ENCODE measurements at regions not wholly inside any gene's neighbourhood (a gene's known extent, or its start where the extent isn't known, plus 50 kb on each side); places are given as distances from the start of the nearest gene placed in this dataset.

- Histone ChIP-seq H3K4me2 (ENCODE audit: low read length) (no peak overlapping the region), H4K8ac (ENCODE audit: low read depth, low read length) (no peak overlapping the region), H3K9ac (ENCODE audit: low read length) (no peak overlapping the region), H2BK5ac (ENCODE audit: low read length) (no peak overlapping the region), H3K23ac (ENCODE audit: low read length) (no peak overlapping the region), H3K27me3 (ENCODE audit: insufficient read depth, low read length, poor library complexity) (no peaks in the 10 kb centered on the region), H3K79me2 (ENCODE audit: control insufficient read depth, insufficient read depth, low read length) (no peaks in the 10 kb centered on the region), H2AK5ac (ENCODE audit: low read length) (no peak overlapping the region), H4K5ac (ENCODE audit: low read length) (no peak overlapping the region), H3K4me1 (ENCODE audit: control insufficient read depth, low read depth, low read length) (peaks cover 2% of the 10 kb centered on the region), H2BK120ac (ENCODE audit: low read depth, low read length) (no peak overlapping the region), H3K4ac (ENCODE audit: low read depth, low read length) (no peak overlapping the region), H3K18ac (ENCODE audit: low read length) (no peak overlapping the region), H3K56ac (ENCODE audit: low read length) (no peak overlapping the region), H2BK15ac (replicated peaks; ENCODE audit: low read depth) (no peak overlapping the region), H3K27ac (ENCODE audit: low read depth, low read length) (no peak overlapping the region), H3K79me1 (ENCODE audit: low read length) (no peaks in the 10 kb centered on the region), H3K36me3 (ENCODE audit: control insufficient read depth, insufficient read depth, low read length) (no peaks in the 10 kb centered on the region), H3K4me3 (ENCODE audit: low read length) (no peak overlapping the region)
- DNase-seq = no peak
- no CpG with 5 or more reads among the region's 8 CpGs for WGBS (ENCODE audit: extremely low coverage, insufficient coverage, low lambda C conversion rate)
Measured at GRCh38 chr6:7004581-7005297, 103.0 kb upstream of the RREB1 start.

GRCh38 chr6:7006515-7007191 is 101.1 kb upstream of the RREB1 start:
- no CpG with 5 or more reads among the region's 5 CpGs for WGBS (ENCODE audit: extremely low coverage, insufficient coverage, low lambda C conversion rate)

GRCh38 chr6:7008451-7008988 is 99.2 kb upstream of the RREB1 start:
- DNase-seq = peak; percentile 73
- no peak overlapping the region for H2BK5ac ChIP-seq (ENCODE audit: low read length)
- H3K27me3 ChIP-seq (ENCODE audit: insufficient read depth, low read length, poor library complexity) = no peaks in the 10 kb centered on the region
- no peaks in the 10 kb centered on the region for H3K36me3 ChIP-seq (ENCODE audit: control insufficient read depth, insufficient read depth, low read length)
- H3K56ac ChIP-seq (ENCODE audit: low read length) = peak overlapping the region; percentile 57
- H3K79me2 ChIP-seq (ENCODE audit: control insufficient read depth, insufficient read depth, low read length) = no peaks in the 10 kb centered on the region
- H2AK5ac ChIP-seq (ENCODE audit: low read length) = no peak overlapping the region
- no peak overlapping the region for H2BK15ac ChIP-seq (replicated peaks; ENCODE audit: low read depth)
- H3K4me2 ChIP-seq (ENCODE audit: low read length) = no peak overlapping the region
- H3K79me1 ChIP-seq (ENCODE audit: low read length) = no peaks in the 10 kb centered on the region
- no peak overlapping the region for H3K4me3 ChIP-seq (ENCODE audit: low read length)
- no peak overlapping the region for H3K9ac ChIP-seq (ENCODE audit: low read length)
- H3K4ac ChIP-seq (ENCODE audit: low read depth, low read length) = no peak overlapping the region
- H4K8ac ChIP-seq (ENCODE audit: low read depth, low read length) = no peak overlapping the region
- H2BK120ac ChIP-seq (ENCODE audit: low read depth, low read length) = no peak overlapping the region
- H3K18ac ChIP-seq (ENCODE audit: low read length) = no peak overlapping the region
- no peak overlapping the region for H3K23ac ChIP-seq (ENCODE audit: low read length)
- no peak overlapping the region for H3K27ac ChIP-seq (ENCODE audit: low read depth, low read length)
- no peak overlapping the region for H4K5ac ChIP-seq (ENCODE audit: low read length)
- no CpG with 5 or more reads among the region's 6 CpGs for WGBS (ENCODE audit: extremely low coverage, insufficient coverage, low lambda C conversion rate)
- H3K4me1 ChIP-seq (ENCODE audit: control insufficient read depth, low read depth, low read length) = peaks cover 2% of the 10 kb centered on the region

More at GRCh38 chr6:7006515-7007191, 101.1 kb upstream of the RREB1 start:
- no peak for DNase-seq
- Histone ChIP-seq H3K23ac (ENCODE audit: low read length) (no peak overlapping the region), H3K27me3 (ENCODE audit: insufficient read depth, low read length, poor library complexity) (no peaks in the 10 kb centered on the region), H2BK15ac (replicated peaks; ENCODE audit: low read depth) (no peak overlapping the region), H3K56ac (ENCODE audit: low read length) (no peak overlapping the region), H3K36me3 (ENCODE audit: control insufficient read depth, insufficient read depth, low read length) (no peaks in the 10 kb centered on the region), H3K4ac (ENCODE audit: low read depth, low read length) (no peak overlapping the region), H3K4me3 (ENCODE audit: low read length) (no peak overlapping the region), H2BK120ac (ENCODE audit: low read depth, low read length) (no peak overlapping the region), H3K4me1 (ENCODE audit: control insufficient read depth, low read depth, low read length) (peaks cover 2% of the 10 kb centered on the region), H4K8ac (ENCODE audit: low read depth, low read length) (no peak overlapping the region), H3K18ac (ENCODE audit: low read length) (no peak overlapping the region), H3K27ac (ENCODE audit: low read depth, low read length) (no peak overlapping the region), H2BK5ac (ENCODE audit: low read length) (no peak overlapping the region), H3K79me2 (ENCODE audit: control insufficient read depth, insufficient read depth, low read length) (no peaks in the 10 kb centered on the region), H3K79me1 (ENCODE audit: low read length) (no peaks in the 10 kb centered on the region), H3K4me2 (ENCODE audit: low read length) (no peak overlapping the region), H4K5ac (ENCODE audit: low read length) (no peak overlapping the region), H2AK5ac (ENCODE audit: low read length) (no peak overlapping the region), H3K9ac (ENCODE audit: low read length) (no peak overlapping the region)

DNA sequence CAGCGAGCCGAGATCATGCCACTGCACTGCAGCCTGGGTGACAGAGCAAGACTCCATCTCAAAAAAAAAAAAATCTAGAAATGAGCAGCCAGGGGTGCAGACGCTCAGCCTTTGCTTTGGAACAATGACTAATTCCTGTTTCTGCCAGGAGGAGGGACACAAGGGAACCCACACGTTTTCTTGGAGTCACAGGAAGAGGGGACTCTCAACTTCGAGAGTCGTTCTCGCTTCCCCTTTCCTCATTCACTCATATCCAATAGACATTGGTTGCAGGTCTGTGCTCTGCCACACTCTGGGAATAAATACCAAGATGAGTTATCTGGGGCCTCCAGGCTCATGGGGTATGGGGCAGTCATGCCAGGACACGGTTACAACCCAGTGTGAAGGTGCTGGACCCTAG is 91.5 kb upstream of the RREB1 start:
- Histone ChIP-seq H3K9ac (ENCODE audit: low read length) (no peak overlapping the region), H4K5ac (ENCODE audit: low read length) (no peak overlapping the region), H3K4me2 (ENCODE audit: low read length) (no peak overlapping the region), H3K79me2 (ENCODE audit: control insufficient read depth, insufficient read depth, low read length) (no peaks in the 10 kb centered on the region), H2BK5ac (ENCODE audit: low read length) (no peak overlapping the region), H3K36me3 (ENCODE audit: control insufficient read depth, insufficient read depth, low read length) (no peaks in the 10 kb centered on the region), H2BK15ac (replicated peaks; ENCODE audit: low read depth) (no peak overlapping the region), H3K27me3 (ENCODE audit: insufficient read depth, low read length, poor library complexity) (no peaks in the 10 kb centered on the region), H2BK120ac (ENCODE audit: low read depth, low read length) (no peak overlapping the region), H3K27ac (ENCODE audit: low read depth, low read length) (no peak overlapping the region), H3K56ac (ENCODE audit: low read length) (no peak overlapping the region), H3K23ac (ENCODE audit: low read length) (no peak overlapping the region), H3K79me1 (ENCODE audit: low read length) (no peaks in the 10 kb centered on the region), H3K4me3 (ENCODE audit: low read length) (no peak overlapping the region), H3K4ac (ENCODE audit: low read depth, low read length) (no peak overlapping the region), H3K18ac (ENCODE audit: low read length) (no peak overlapping the region), H4K8ac (ENCODE audit: low read depth, low read length) (no peak overlapping the region), H2AK5ac (ENCODE audit: low read length) (no peak overlapping the region), H3K4me1 (ENCODE audit: control insufficient read depth, low read depth, low read length) (no peaks in the 10 kb centered on the region)
- DNase-seq = no peak
- WGBS (ENCODE audit: extremely low coverage, insufficient coverage, low lambda C conversion rate) = no CpG with 5 or more reads among the region's 8 CpGs

DNA sequence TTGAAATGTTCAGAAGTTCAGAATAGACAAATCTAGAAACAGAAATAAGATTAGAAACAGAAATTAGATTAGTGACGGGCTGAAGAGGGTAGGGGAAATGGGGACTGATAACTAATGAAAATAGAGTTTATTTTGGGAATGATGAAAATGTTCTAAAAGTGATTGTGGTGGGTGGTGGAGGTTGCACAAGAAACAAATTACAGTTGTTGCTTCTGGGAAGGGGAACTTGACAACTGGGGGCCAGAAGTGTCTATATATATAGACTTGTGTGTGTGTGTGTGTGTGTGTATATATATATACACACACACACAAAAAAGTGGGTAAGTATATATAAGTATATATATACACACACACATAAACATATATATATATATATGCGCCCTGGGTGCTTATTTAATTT is 86.5 kb upstream of the RREB1 start:
- H3K27me3 ChIP-seq (ENCODE audit: insufficient read depth, low read length, poor library complexity) = no peaks in the 10 kb centered on the region
- 100% methylated on average over 1 of the region's 2 CpGs for WGBS (ENCODE audit: extremely low coverage, insufficient coverage, low lambda C conversion rate)
- no peak for DNase-seq
- no peaks in the 10 kb centered on the region for H3K79me2 ChIP-seq (ENCODE audit: control insufficient read depth, insufficient read depth, low read length)
- H2BK15ac ChIP-seq (replicated peaks; ENCODE audit: low read depth) = no peak overlapping the region
- H2BK5ac ChIP-seq (ENCODE audit: low read length) = no peak overlapping the region
- H3K4ac ChIP-seq (ENCODE audit: low read depth, low read length) = no peak overlapping the region
- no peak overlapping the region for H3K56ac ChIP-seq (ENCODE audit: low read length)
- no peak overlapping the region for H4K5ac ChIP-seq (ENCODE audit: low read length)
- H3K27ac ChIP-seq (ENCODE audit: low read depth, low read length) = no peak overlapping the region
- H3K4me3 ChIP-seq (ENCODE audit: low read length) = no peak overlapping the region
- no peak overlapping the region for H3K9ac ChIP-seq (ENCODE audit: low read length)
- H3K79me1 ChIP-seq (ENCODE audit: low read length) = no peaks in the 10 kb centered on the region
- H3K4me2 ChIP-seq (ENCODE audit: low read length) = no peak overlapping the region
- no peak overlapping the region for H4K8ac ChIP-seq (ENCODE audit: low read depth, low read length)
- H2AK5ac ChIP-seq (ENCODE audit: low read length) = no peak overlapping the region
- H3K36me3 ChIP-seq (ENCODE audit: control insufficient read depth, insufficient read depth, low read length) = no peaks in the 10 kb centered on the region
- no peak overlapping the region for H2BK120ac ChIP-seq (ENCODE audit: low read depth, low read length)
- H3K4me1 ChIP-seq (ENCODE audit: control insufficient read depth, low read depth, low read length) = no peaks in the 10 kb centered on the region
- H3K18ac ChIP-seq (ENCODE audit: low read length) = no peak overlapping the region
- H3K23ac ChIP-seq (ENCODE audit: low read length) = no peak overlapping the region

All from mesendoderm (in vitro differentiated cells).